RPMI8226 (cell line): ENCODE measurements at regions not wholly inside any gene's neighbourhood (a gene's known extent, or its start where the extent isn't known, plus 50 kb on each side); places are given as distances from the start of the nearest gene placed in this dataset.
"Not testable (repeated sequence)": the region's sequence is repeated elsewhere in the genome, so short reads cannot be mapped to it uniquely, and the experiment has no call there.

Experiments used
- DNase-seq: peaks from one replicate; pipeline ENCODE4 v3.0.0-alpha.2; 2015

GRCh38 chr5:5782402-5782801, 359.9 kb downstream of the ICE1 start:
- DNase-seq: no peak

DNA sequence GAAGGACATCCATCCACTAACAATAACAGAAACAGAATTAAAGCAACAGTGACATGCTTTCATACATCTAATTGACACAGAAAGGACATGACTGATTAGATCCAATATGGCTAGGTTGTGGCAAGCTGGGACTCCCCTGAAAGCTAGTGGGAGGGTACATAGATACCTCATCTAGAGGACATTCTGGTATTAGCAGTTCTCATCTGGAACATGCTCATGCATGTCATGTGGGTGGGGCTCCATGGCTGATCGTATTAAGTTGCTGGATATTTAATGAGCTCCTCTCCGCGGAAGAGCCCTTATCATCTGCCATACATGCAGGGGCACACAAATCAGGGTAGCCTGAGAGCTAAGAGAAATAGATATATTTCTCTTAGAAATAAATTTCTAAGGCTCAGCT, 358.9 kb downstream of the ICE1 start:
- no peak for DNase-seq

GRCh38 chr5:5780253-5780652, 357.8 kb downstream of the ICE1 start:
- no peak for DNase-seq

DNA sequence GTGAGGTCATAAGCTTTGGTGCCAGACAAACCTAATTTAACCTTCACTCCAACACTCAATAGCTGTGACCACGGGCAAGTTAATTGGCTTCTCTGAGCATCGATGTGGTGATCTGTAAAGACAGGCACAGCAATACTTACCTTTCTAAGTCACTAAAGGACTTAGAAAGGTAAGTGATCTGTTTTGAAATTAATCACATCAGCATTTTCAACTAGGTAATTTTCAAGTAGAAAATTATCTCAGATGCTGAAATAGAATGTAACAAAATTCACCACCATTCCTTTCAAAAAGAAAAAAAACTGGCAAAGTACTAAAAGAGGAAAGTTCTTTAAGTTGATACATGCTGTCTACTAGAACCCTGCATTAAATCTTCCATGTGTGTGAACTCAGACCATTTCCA, 354.5 kb downstream of the ICE1 start:
- no peak for DNase-seq

GRCh38 chr5:5772202-5772601, 349.7 kb downstream of the ICE1 start:
- DNase-seq: no peak

DNA sequence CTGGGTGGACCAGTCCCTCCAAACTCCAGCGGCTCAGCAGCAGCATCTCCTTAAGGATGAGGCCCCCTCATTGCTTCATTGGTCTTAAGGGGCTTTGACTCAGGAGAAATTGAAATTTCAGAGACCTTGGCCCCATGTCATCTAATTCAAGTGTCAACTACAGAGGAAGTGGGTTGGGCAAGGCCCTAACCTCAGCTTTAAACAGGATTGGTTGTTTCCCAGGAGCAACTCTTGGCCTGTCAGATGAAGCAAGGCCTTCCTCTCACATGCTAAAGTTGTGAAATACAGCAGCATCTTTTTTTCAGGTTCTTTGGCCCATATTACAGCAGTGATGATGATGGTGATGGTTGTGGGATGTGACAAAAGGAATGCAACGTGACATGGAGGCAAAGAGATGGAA, 348.3 kb downstream of the ICE1 start:
- no peak for DNase-seq

GRCh38 chr5:5767286-5767928, 344.9 kb downstream of the ICE1 start:
- DNase-seq: no peak

- no peak for DNase-seq
Measured at GRCh38 chr5:5765066-5765850, 342.8 kb downstream of the ICE1 start.

DNA sequence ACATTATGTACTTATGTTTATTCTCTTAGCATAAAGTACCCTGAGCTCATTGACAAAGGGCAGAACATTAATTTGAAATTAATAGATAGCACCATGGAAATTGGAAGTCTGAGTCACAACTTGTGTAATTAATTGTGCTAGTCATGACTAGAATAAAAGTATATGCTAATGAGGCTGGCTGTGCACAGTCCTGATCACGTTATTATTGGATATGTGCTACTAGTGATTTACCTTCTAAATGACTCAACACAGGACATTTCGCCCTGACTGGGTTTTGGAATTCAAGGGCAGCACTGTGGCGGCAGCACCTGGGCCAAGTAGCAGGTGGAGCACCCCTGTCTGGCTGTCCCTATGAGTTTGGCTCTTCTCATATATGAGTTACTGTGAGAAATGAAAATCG, 341.8 kb downstream of the ICE1 start:
- no peak for DNase-seq

DNA sequence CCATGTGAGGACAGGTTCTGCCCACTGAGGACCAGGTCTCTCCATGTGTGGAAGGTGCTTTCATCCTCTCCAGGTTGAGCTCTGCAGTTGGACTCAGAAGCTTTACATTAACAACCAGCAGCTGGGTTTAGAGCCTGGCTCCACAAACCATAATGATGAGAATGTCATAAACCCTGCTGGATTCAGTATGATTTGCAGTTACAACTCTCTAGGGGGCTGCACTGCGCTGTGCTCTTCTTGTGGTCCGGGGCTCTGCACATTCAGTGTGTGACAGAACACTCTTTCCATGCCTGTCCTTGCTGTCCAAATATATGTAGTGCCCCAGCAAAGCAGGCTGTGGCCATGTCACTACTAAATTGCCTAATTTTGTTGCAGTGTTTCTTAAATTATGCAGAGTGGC, 334.3 kb downstream of the ICE1 start:
- DNase-seq: no peak

DNA sequence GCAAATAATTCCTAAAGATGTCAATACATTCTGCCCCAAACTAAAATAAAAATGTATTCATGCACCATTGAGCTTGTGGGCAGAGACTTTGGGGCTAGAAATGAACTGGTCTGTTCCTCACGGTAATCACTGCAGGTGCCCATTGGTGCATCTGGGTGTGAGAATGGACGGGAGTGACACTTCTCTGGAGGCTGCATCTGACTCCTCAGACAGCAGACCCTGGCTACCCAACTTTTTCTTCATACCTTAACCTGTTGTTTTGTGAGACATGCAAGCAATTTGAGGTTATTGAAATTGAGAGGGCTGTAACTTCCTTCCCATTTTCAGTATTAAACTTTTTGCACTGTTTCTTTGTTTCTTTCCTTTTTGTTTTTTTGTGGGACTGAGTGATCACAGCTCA, 333.4 kb downstream of the ICE1 start:
- DNase-seq: no peak

DNA sequence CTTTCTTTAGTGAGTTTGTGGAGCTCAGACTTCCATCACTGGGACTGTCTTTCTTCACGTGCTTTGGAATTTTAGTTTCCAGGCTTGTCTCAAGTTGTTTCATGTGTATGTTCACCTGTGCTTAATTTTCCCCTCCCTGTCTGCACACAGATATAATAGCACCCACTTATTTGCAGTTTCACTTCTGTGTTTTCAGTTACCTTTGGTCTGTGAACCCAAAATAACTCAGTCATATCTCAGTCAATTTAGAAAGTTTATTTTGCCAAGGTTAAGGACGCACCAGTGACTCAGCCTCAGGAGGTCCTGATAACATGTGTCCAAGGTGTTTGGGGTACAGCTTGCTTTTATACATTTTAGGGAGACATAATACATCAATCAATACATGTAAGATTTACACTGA, 330.4 kb downstream of the ICE1 start:
- DNase-seq: peak; percentile 80

DNA sequence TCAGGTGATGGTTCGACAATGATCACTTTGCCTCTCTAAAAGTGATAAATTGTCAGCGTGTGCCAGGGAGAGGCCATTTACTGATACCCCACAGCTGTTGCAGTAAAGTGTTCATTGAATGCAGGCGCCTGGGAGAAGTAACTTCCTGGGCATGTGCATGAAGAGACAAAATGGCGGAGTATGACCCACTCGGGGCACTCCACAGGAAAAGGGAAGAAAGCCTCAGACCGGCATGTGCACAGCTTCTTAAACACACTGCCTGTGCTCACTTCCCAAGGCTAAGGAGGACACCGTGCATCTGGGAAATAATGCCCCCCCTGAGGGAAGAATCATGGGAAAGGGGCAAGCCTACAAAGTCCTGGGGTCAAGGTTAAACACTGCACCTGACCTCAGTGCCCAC, 329.5 kb downstream of the ICE1 start:
- DNase-seq: peak; percentile 69

- peak; percentile 38 for DNase-seq
Measured at GRCh38 chr5:5751498-5751897, 329.0 kb downstream of the ICE1 start.

DNA sequence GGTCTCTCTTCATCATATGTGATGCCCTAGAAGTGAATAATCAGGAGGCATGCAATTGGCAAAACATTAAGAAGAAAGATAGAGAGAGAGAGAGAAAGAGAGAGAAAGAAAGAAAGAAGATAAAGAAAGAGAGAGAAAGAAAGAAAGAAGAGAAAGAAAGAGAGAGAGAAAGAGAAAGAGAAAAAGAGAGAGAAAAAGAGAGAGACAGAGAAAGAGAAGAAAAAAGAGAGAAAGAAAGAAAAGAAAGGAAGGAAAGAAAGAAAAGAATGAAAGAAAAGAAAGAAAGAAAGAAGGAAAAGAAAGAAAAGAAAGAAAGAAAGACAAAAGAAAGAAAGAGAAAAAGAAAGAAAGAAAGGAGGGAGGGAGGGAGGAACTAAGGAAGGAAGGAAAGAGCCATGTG, 318.9 kb downstream of the ICE1 start:
- no peak for DNase-seq

- DNase-seq: no peak
Measured at GRCh38 chr5:5739490-5739945, 317.0 kb downstream of the ICE1 start.

- no peak for DNase-seq
Measured at GRCh38 chr5:5738797-5739489, 316.5 kb downstream of the ICE1 start.

- no peak for DNase-seq
Measured at GRCh38 chr5:5736007-5736406, 313.5 kb downstream of the ICE1 start.

DNA sequence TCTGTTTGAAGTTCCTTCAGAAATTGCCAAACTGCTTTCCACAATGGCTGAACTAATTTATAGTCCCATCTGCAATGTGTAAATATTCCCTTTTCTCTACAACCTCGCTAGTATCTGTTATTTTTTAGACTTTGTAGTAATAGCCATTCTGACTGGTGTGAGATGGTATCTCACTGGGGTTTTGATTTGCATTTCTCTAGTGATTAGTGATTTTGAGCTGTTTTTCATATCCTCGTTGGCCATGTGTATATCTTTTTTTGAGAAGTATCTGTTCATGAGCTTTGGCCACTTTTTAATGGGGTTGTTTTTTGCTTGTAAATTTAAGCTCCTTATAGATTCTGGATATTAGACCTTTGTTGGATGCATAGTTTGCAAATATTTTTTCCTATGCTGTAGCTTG, 310.6 kb downstream of the ICE1 start:
- not testable (repeated sequence) for DNase-seq

DNA sequence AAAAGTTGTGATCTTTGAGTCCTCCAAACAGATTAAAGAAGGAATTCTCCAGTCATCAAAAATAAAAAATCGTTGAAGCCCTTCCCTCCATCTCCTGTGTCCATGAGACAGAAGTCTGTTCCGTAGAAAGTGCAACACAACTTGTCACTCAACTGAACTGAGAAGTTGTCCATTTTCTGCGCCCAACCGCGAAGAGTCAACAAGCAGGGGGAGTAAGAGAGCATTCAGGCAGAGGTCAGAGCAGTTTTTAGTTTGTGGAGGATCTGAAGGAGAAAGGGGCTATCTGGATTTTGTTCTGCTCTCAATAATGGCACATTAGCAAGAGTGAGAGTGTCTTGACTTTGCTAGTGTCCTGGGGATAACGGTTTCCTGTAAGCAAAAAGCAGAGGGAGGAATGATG, 303.9 kb downstream of the ICE1 start:
- no peak for DNase-seq

DNA sequence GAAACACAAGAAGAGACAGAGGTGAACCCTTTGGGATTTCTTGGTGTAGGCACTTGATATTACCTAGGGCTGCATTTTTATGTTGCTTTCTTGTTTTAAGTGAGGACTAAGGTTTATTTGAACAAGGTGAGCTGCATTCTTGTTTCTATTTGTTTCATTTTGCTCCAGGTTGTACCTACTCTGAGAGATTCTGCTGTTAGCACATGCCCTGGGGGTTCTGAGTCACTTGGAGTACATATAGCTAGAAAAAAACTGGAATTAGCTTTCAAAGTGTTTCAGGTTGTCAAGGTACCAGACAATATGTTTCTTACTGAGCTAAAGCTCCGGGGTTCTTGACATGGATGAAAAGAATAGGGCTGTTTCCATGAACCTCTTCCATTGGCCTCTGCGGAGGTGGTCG, 299.4 kb downstream of the ICE1 start:
- no peak for DNase-seq

DNA sequence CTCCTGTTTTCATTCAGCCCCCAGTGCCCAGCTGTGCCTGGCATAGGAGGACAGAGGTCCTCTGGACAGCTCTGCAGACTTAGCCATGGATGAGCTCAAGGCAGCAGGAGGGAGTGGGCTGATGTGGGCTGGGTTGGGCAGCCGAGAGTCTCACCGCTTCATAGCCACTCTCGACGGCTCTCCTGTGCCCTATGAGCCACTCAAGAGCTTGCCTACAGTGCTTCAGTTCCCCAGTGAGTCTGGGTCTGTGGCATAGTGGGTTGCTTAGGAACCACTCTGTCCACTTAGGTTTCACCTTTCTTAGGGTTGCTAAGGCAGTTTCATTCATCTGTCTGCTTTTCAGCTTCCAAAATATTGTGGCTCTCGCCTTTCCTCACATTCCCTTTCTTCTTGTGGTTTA, 296.8 kb downstream of the ICE1 start:
- DNase-seq: no peak

DNA sequence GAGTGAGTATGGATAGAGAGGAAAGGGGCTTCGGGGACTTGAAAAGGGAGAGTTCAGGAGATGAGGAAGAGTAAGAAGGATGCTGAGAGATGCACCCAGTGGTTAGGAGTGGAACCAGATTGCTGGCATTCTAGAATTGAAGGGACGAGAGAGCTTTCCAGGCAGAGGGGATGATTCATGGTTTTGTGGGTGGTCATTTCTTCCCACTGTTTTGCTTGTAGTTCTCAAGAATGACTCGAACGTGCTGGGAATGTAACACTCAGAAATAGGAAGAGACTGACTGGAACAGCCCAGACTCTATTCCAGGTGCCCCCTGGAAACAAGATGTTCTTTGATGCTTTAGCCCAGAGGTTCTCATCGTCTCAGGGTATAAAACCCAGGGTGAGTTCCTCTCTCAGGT, 294.2 kb downstream of the ICE1 start:
- DNase-seq: no peak

DNA sequence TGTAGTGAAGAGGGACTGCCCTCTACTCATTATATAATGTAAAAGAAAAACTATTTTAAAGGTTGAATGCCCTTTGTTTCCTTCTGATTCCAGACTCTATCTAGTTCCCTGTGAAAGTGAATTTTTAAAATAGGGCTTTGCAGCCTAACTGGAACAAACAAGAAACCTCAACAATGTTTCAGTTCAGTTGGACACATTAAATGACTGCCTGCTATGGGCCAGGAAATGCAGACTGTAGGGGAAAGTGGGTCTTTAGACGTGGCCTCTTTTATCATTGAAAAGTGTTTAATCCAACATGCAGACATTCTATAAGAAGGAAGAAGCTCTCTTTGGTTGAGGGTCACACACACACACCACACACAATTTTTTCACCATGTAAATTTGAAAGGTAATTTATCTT, 289.1 kb downstream of the ICE1 start:
- no peak for DNase-seq
